HG02763 (cell line): ENCODE measurements at regions not wholly inside any gene's neighbourhood (a gene's known extent, or its start where the extent isn't known, plus 50 kb on each side); places are given as distances from the start of the nearest gene placed in this dataset.
"Not testable (repeated sequence)": the region's sequence is repeated elsewhere in the genome, so short reads cannot be mapped to it uniquely, and the experiment has no call there.

Source experiments
- ATAC-seq: cut with Tn5 transposase; IDR thresholded peaks from one replicate; pipeline ENCODE4 v1.9.1; 2021; ENCODE audit warnings: mild to moderate bottlenecking, moderate library complexity; ENCODE audit not compliant: unreplicated experiment

DNA sequence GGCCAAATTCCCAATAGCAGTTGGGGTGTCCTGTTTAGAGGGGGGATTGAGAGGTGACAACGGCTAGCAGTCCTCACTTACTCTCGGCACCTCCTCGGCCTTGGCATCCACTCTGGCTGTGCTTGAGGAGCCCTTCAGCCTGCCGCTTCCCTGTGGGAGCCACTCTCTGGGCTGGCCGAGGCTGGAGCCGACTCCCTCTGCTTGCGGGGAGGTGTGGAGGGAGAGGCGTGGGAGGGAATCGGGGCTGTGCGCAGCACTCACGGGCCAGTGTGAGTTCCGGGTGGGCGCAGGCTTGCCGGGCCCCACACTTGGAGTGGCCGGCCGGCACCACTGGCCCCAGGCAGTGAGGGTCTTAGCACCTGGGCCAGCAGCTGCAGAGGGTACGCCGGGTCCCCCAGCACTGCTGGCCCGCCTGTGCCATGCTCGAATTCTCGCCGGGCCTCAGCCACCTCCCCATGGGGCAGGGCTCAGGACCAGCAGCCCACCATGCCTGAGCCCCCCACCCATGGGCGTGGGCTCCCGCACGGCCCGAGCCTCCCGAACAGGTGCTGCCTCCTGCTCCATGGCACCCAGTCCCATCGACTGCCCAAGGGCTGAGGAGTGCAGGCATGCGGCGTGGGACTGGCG lies 705.9 kb upstream of the ZNF804A start:
- no peak for ATAC-seq

GRCh38 chr2:183898641-183899040 lies 699.7 kb upstream of the ZNF804A start:
- ATAC-seq: no peak

DNA sequence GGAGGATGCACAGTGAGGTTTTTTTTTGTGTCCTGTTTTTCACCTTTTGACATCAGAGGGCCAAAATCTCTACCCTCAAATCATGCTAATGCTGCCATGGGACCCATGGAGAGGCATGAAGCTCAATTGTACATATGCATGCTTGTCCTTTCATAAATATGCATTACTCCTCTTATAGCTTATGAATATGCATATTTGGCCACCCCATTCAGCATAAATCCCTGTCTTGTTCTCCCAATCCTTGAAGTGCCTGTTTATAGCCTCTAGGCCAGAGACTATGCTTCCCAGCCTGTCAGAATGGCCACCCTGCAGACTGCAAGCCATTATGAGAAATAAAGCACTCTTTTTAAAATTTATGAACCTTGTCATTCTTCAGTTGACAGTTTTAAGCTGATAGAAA lies 696.4 kb upstream of the ZNF804A start:
- no peak for ATAC-seq

DNA sequence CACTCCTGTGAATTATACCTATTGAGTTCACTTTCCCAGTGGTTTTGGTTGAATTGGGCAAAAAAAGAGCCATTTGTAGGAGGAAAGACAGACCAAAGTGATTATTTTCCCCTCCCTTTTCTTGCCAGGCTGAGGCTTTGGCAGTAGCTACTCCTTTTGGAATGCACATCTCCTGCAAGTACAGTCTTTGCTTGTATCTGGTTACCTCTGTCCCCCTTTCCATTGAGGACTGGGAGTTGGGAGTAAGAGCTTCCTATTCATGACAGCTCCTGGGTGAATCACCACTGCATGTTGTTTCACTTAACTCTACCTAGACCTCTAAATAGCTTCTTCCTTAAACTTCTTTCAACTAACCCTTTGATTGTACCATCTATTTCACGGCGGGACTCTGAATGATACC lies 695.3 kb upstream of the ZNF804A start:
- ATAC-seq: no peak

DNA sequence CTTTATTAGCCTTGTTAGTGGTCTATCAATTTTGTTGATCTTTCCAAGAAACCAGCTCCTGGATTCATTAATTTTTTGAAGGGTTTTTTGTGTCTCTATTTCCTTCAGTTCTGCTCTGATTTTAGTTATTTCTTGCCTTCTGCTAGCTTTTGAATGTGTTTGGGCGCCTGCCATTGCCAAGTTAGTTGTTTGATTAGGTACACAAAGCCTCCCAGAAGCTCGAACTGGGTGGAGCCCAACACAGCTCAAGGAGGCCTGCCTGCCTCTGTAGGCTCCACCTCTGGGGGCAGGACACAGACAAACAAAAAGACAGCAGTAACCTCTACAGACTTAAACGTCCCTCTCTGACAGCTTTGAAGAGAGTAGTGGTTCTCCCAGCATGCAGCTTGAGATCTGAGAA lies 682.3 kb upstream of the ZNF804A start:
- not testable (repeated sequence) for ATAC-seq

GRCh38 chr2:183919167-183919566 lies 679.2 kb upstream of the ZNF804A start:
- ATAC-seq: no peak

DNA sequence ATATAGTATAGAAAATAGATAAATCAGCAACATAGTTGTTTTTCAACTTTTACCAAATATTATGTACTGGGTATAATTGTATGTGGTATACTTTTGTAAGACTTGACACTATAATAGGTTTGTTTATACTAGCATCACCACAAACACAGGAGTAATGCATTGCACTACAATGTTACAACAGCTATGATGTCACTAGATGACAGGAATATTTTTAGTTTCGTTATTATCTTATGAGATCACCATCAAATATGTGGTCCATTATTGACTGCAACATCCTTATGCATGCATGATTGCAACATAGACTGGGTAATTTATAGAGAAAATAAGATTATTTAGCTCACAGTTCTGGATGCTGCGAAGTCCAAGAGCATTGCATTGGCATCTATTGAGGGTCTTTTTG lies 678.4 kb upstream of the ZNF804A start:
- ATAC-seq: no peak

GRCh38 chr2:183925281-183925680 lies 673.0 kb upstream of the ZNF804A start:
- ATAC-seq: no peak

- ATAC-seq: no peak
Observed at GRCh38 chr2:183926433-183926832, 671.9 kb upstream of the ZNF804A start.

DNA sequence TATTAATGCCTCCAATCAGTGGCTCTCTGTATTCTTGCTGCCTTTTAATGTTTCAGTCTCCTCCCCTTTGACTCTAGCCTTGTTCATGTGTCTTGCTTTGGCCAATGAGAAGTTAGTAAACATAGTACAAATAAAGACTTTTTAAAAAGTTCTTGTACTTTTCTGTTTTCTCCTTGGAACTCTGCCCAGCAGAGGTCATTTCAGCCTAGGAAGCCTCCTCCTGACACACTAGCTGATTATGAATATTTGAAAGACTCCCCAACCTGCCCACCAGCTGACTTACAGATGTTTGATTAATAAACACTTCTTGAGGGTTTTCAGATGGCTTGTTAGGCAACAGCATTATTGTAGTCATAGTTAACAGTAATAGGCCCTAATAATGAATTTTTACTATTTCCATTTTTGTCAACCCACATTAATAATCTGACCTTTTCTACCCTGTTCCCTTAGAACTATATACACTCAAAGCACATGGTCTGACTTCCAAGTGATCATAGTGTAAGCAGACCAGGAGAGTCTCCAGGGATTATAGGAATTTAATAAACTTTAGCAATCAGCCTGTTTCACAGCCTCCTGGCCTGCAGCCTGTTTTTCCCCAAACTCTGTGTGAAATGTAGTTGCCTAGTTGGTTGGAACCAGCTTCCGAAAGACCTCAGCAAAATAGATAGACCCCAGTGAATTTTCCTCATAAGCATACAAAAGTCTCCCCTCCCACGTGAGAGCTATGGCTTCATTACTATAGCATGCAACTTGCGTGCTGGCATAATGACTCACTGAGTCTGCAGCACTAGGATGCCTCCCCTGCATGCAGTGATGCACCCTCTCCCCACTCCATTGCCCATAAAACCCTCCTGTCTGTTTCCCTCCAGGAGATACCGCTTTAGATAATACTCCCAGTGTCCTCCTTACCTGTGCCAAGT lies 670.7 kb upstream of the ZNF804A start:
- no peak for ATAC-seq

DNA sequence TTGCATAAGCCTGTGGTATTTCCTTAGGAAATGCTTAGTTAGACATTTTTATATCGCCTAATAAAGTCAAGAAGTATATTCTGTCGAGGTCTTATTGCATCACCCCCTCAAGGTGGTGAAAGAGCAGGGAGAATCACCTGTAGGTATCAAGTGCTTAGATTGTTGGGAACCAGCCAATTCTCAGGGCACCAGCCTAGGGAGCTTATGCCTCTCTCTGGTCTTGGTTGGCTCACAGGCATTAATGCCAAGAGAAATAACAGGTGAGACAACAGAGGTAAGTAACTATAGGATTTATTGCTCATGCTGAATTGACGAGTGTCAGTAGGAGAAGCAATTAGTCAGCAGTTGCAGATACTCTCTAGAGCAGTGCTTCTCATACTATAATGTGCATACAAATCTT lies 663.3 kb upstream of the ZNF804A start:
- ATAC-seq: no peak

DNA sequence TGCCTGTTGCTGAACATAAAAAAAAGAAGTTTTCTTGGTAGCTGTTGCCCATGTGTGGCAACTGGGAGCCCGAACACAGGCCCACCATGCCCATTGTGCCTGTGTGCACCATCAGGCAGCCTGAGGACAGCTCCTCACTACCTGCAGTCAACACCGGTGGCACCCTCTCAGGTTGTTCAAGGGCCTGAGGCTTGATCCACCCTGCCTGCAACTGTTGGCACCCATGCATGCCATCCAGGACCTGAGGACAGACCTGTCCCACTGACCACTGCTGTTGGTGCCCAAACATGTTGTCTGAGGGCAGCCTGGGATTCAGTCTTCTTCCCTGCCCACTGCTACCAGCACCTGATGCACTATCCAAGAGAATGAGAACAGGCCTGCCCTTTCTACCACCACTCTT lies 661.1 kb upstream of the ZNF804A start:
- no peak for ATAC-seq

DNA sequence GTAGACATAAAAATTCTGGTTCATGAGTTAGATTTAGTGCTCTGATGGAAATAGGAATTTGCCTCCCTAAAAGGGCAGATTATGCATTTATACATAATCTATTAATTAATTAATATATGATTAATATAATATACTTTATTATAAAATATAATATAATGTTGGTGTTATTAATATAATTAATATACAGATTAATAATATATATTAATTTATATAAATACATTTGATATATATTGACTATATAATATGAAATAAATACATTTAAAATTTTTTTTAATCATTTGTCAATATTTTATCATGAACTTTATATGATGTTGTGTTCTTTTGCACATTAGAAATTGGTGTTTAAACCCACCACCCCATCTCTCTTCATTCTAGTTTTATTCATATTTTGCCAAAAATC lies 652.1 kb upstream of the ZNF804A start:
- ATAC-seq: no peak

GRCh38 chr2:183948861-183949260 lies 649.5 kb upstream of the ZNF804A start:
- no peak for ATAC-seq

GRCh38 chr2:183950673-183951072 lies 647.7 kb upstream of the ZNF804A start:
- ATAC-seq: no peak

DNA sequence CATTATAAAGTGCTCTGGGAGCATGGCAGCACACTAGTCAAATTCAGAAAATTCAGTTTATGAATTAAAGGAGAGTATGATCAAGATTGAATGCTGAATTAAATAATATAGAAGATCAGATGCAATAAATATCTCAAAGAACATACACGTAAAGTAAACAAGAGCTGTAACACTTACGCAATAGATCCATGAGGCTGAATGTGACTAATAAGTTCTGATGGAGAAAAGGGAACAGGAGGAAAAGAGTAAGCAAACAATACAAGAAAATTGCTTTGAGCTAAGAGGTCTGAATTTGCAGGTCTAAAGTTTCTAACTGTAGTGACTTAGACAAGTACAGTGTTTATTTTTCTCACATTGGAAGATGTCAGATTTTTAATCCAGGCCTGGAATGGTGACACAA lies 646.7 kb upstream of the ZNF804A start:
- ATAC-seq: no peak

- no peak for ATAC-seq
Observed at GRCh38 chr2:183952741-183953140, 645.6 kb upstream of the ZNF804A start.

GRCh38 chr2:183963609-183964008 lies 634.7 kb upstream of the ZNF804A start:
- no peak for ATAC-seq

- no peak for ATAC-seq
Observed at GRCh38 chr2:183964565-183964964, 633.8 kb upstream of the ZNF804A start.

DNA sequence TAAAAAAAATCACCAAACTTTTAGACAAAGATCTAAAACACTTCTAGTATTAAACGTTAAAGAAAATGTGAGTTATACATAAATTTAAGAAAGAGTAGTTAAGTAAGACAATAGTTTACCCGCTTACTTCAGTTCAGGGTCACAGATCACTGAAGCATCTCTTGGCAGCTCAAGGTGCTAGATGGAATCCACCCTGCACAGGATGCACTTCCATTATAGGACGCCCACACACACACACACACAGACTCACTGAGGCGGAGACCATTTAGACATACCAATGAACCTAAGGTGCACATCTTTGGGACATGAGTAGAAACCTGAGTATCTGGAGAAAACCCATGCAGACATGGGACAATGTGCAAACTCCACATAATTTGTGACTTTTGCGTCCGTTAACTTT lies 630.6 kb upstream of the ZNF804A start:
- no peak for ATAC-seq

GRCh38 chr2:183975676-183976075 lies 622.7 kb upstream of the ZNF804A start:
- ATAC-seq: not testable (repeated sequence)

- no peak for ATAC-seq
Observed at GRCh38 chr2:183984871-183985270, 613.5 kb upstream of the ZNF804A start.
